ENCODE measurements at regions not wholly inside any gene's neighbourhood (a gene's known extent, or its start where the extent isn't known, plus 50 kb on each side); places are given as distances from the start of the nearest gene placed in this dataset.

GRCh38 chr7:157488966-157489365 lies 152.2 kb downstream of the DNAJB6 start:
- WGBS (ENCODE audit: extremely low coverage, insufficient read length, low lambda C conversion rate), result no CpG with 5 or more reads among the region's 10 CpGs
- H2AK5ac ChIP-seq (ENCODE audit: insufficient read length, low read length), result no peak overlapping the region
- TF ChIP-seq CTCF (conservative IDR thresholded peaks at IDR 0.05), result no peak
- H3K18ac ChIP-seq (ENCODE audit: insufficient read length, low read depth, low read length), result no peak overlapping the region
- H4K8ac ChIP-seq (replicated peaks; ENCODE audit: insufficient read length, low read depth, low read length), result no peak overlapping the region
- H2BK20ac ChIP-seq (ENCODE audit: low read depth, low read length, poor library complexity, severe bottlenecking), result no peak overlapping the region
- no peak overlapping the region for H4K5ac ChIP-seq (ENCODE audit: insufficient read length, low read depth, low read length)
- no peak overlapping the region for H3K4me3 Mint-ChIP-seq
- H3K56ac ChIP-seq (ENCODE audit: insufficient read length, low read depth, low read length), result no peak overlapping the region
- H3K27me3 Mint-ChIP-seq (ENCODE audit: low read depth), result peaks cover 76% of the 10 kb centered on the region
- no peaks in the 10 kb centered on the region for H3K4me1 ChIP-seq (ENCODE audit: insufficient read depth, low read length)
- H3K36me3 Mint-ChIP-seq (ENCODE audit: insufficient read depth in 1 of 3, low read depth in 3 of 3), result no peaks in the 10 kb centered on the region; a peak in 1 of 7 replicates
- no peak overlapping the region for H3K27ac ChIP-seq (ENCODE audit: insufficient read length, low read depth, low read length)
- no peaks in the 10 kb centered on the region for H3K79me2 ChIP-seq (ENCODE audit: insufficient read depth, low read length)
- no peak overlapping the region for H2BK15ac ChIP-seq (ENCODE audit: low read depth, low read length)
- no peak overlapping the region for H2BK120ac ChIP-seq (ENCODE audit: low read depth, low read length, poor library complexity, severe bottlenecking)
- no peak overlapping the region for H2BK5ac ChIP-seq (ENCODE audit: insufficient read length, low read length)
- H3K23ac ChIP-seq (ENCODE audit: insufficient read length, low read depth, low read length), result no peak overlapping the region
- no peaks in the 10 kb centered on the region for H3K9me3 ChIP-seq (ENCODE audit: control insufficient read depth, low read depth, low read length)
- no peaks in the 10 kb centered on the region for H3K23me2 ChIP-seq (ENCODE audit: insufficient read length, low read depth, low read length, poor library complexity, severe bottlenecking)
- H4K91ac ChIP-seq (ENCODE audit: insufficient read length, low read depth, low read length), result no peak overlapping the region
- no peak overlapping the region for H3K14ac ChIP-seq (ENCODE audit: insufficient read depth, low read length)
- no peak overlapping the region for H3K27ac Mint-ChIP-seq
- H3K27me3 ChIP-seq (ENCODE audit: insufficient read depth, low read length), result no peaks in the 10 kb centered on the region
- no peak overlapping the region for H3K4me2 ChIP-seq (ENCODE audit: insufficient read depth, insufficient read length, low read length)
- H2BK12ac ChIP-seq (ENCODE audit: insufficient read length, low read depth, low read length), result no peak overlapping the region
- H2AFZ ChIP-seq (ENCODE audit: low read length), result no peak overlapping the region
- H3K9ac ChIP-seq (ENCODE audit: extremely low read depth, insufficient read length, low read length), result no peak overlapping the region
- DNase-seq, result peak; percentile 24
- no peaks in the 10 kb centered on the region for H4K20me1 ChIP-seq (ENCODE audit: control insufficient read depth, insufficient read depth, insufficient read length)
- H3T11ph ChIP-seq (ENCODE audit: low read length), result no peak overlapping the region
- no peaks in the 10 kb centered on the region for H3K79me1 ChIP-seq (ENCODE audit: insufficient read depth, low read depth, low read length, poor library complexity, severe bottlenecking)
- no peaks in the 10 kb centered on the region for H3K4me1 Mint-ChIP-seq
- no peak overlapping the region for H3K4ac ChIP-seq (ENCODE audit: low read depth, low read length)
- peaks cover 4 to 8% of the 10 kb centered on the region in 2 experiments; a peak in 4 of 5 replicates for H3K9me3 Mint-ChIP-seq

All from H9 (cell line).